Forelimb muscle (tissue), 1 donor: ENCODE measurements at regions not wholly inside any gene's neighbourhood (a gene's known extent, or its start where the extent isn't known, plus 50 kb on each side); places are given as distances from the start of the nearest gene placed in this dataset.

ENCODE experiments used
- DNase-seq: peaks from one replicate; pipeline ENCODE4 v3.0.0-alpha.2; 2013; ENCODE audit warnings: low read depth

GRCh38 chr2:123916531-123916930 is 108.6 kb upstream of the CNTNAP5 start:
- no peak for DNase-seq

- DNase-seq = no peak
These were observed 107.8 kb upstream of the CNTNAP5 start for GRCh38 chr2:123917241-123917640.

GRCh38 chr2:123928358-123928757 is 96.7 kb upstream of the CNTNAP5 start:
- DNase-seq = no peak

GRCh38 chr2:123935405-123935804 is 89.7 kb upstream of the CNTNAP5 start:
- DNase-seq = no peak

GRCh38 chr2:123953846-123954245 is 71.2 kb upstream of the CNTNAP5 start:
- no peak for DNase-seq

GRCh38 chr2:123958011-123958410 is 67.1 kb upstream of the CNTNAP5 start:
- no peak for DNase-seq

- DNase-seq = no peak
These were observed 63.5 kb upstream of the CNTNAP5 start for GRCh38 chr2:123961576-123961975.

- DNase-seq = no peak
These were observed 53.3 kb upstream of the CNTNAP5 start for GRCh38 chr2:123971564-123972318.
